Cardiac muscle cell (in vitro differentiated cells and primary cell): ENCODE measurements at regions not wholly inside any gene's neighbourhood (a gene's known extent, or its start where the extent isn't known, plus 50 kb on each side); places are given as distances from the start of the nearest gene placed in this dataset.

Source experiments
- DNase-seq, 2 donors: peaks; one replicate each; pipeline versions ENCODE4 v3.0.0 to v3.0.0-alpha.2; 2010 to 2017; ENCODE audit warnings: low read depth in 1 of 2, low spot score in 1 of 2
- H3K27ac ChIP-seq: fragments of 200-600 bp; sonication (generic); 2 replicates; pipeline ENCODE4 v1.5.1; 2016
- H3K27me3 ChIP-seq: fragments of 200-600 bp; sonication (generic); 2 replicates; pipeline ENCODE4 v1.6.0; 2016; ENCODE audit warnings: control low read depth
- H3K36me3 ChIP-seq: fragments of 200-600 bp; sonication (generic); 2 replicates; pipeline ENCODE4 v1.5.1; 2016; ENCODE audit warnings: control low read depth
- H3K4me1 ChIP-seq: fragments of 200-600 bp; sonication (generic); 2 replicates; pipeline ENCODE4 v1.8.1; 2017; ENCODE audit warnings: low read depth, mild to moderate bottlenecking, mixed run types
- H3K4me3 ChIP-seq: fragments of 200-600 bp; sonication (generic); 2 replicates; pipeline ENCODE4 v1.5.1; 2016; ENCODE audit warnings: mild to moderate bottlenecking
- H3K9me3 ChIP-seq: fragments of 200-600 bp; sonication (generic); 2 replicates; pipeline ENCODE4 v1.5.1; 2017; ENCODE audit warnings: low read depth, mild to moderate bottlenecking, control low read depth
- CTCF ChIP-seq: IDR thresholded peaks from 2 replicates; pipeline ENCODE4 v1.5.1; 2012; ENCODE audit warnings: low read depth, mild to moderate bottlenecking, low read length

- no peaks in the 10 kb centered on the region for H3K9me3 ChIP-seq
- no peak overlapping the region for H3K27ac ChIP-seq
- DNase-seq = no peak
- no peaks in the 10 kb centered on the region for H3K4me1 ChIP-seq
- H3K4me3 ChIP-seq = no peak overlapping the region
- no peaks in the 10 kb centered on the region for H3K36me3 ChIP-seq
- H3K27me3 ChIP-seq = no peaks in the 10 kb centered on the region
- TF ChIP-seq CTCF = no peak
Measured at GRCh38 chr5:155081618-155082017, 68.1 kb downstream of the KIF4B start.

- Histone ChIP-seq H3K4me3 (no peak overlapping the region), H3K27me3 (no peaks in the 10 kb centered on the region), H3K27ac (no peak overlapping the region), H3K4me1 (no peaks in the 10 kb centered on the region), H3K9me3 (no peaks in the 10 kb centered on the region), H3K36me3 (no peaks in the 10 kb centered on the region)
- DNase-seq = peak in 1 of 2 donors; percentile 70
- TF ChIP-seq CTCF = no peak
Measured at GRCh38 chr5:155082401-155082800, 68.8 kb downstream of the KIF4B start.

- Histone ChIP-seq H3K4me3 (no peak overlapping the region), H3K27ac (no peak overlapping the region), H3K27me3 (no peaks in the 10 kb centered on the region), H3K36me3 (no peaks in the 10 kb centered on the region), H3K4me1 (no peaks in the 10 kb centered on the region), H3K9me3 (no peaks in the 10 kb centered on the region)
- TF ChIP-seq CTCF = no peak
- DNase-seq = no peak
Measured at GRCh38 chr5:155085282-155085989, 71.9 kb downstream of the KIF4B start.

- Histone ChIP-seq H3K9me3 (no peaks in the 10 kb centered on the region), H3K27ac (no peak overlapping the region), H3K4me3 (no peak overlapping the region), H3K36me3 (no peaks in the 10 kb centered on the region), H3K27me3 (no peaks in the 10 kb centered on the region), H3K4me1 (no peaks in the 10 kb centered on the region)
- TF ChIP-seq CTCF = no peak
- DNase-seq = no peak
Measured at GRCh38 chr5:155087036-155087435, 73.5 kb downstream of the KIF4B start.

- no peak for DNase-seq
- no peak overlapping the region for H3K4me3 ChIP-seq
- H3K36me3 ChIP-seq = no peaks in the 10 kb centered on the region
- no peaks in the 10 kb centered on the region for H3K9me3 ChIP-seq
- no peak for TF ChIP-seq CTCF
- no peaks in the 10 kb centered on the region for H3K4me1 ChIP-seq
- no peak overlapping the region for H3K27ac ChIP-seq
- H3K27me3 ChIP-seq = no peaks in the 10 kb centered on the region
Measured at GRCh38 chr5:155088811-155089210, 75.3 kb downstream of the KIF4B start.

- Histone ChIP-seq H3K36me3 (no peaks in the 10 kb centered on the region), H3K27ac (no peak overlapping the region), H3K27me3 (no peaks in the 10 kb centered on the region), H3K4me1 (no peaks in the 10 kb centered on the region), H3K4me3 (no peak overlapping the region), H3K9me3 (no peaks in the 10 kb centered on the region)
- peak in 1 of 2 donors; percentile 25 for DNase-seq
- TF ChIP-seq CTCF = no peak
Measured at GRCh38 chr5:155089643-155090042, 76.1 kb downstream of the KIF4B start.
